ENCODE measurements at regions not wholly inside any gene's neighbourhood (a gene's known extent, or its start where the extent isn't known, plus 50 kb on each side); places are given as distances from the start of the nearest gene placed in this dataset.

GRCh38 chr12:85659754-85660530 is 176.3 kb downstream of the RASSF9 start:
- no peak overlapping the region for H3K27ac ChIP-seq (ENCODE audit: low read depth, low read length)
- H3K9ac ChIP-seq (ENCODE audit: low read depth, low read length) = no peak overlapping the region
- no peaks in the 10 kb centered on the region for H3K4me1 ChIP-seq (ENCODE audit: control insufficient read depth, insufficient read depth, low read length)
- H3K9me3 ChIP-seq (ENCODE audit: control insufficient read depth, insufficient read depth, low read length) = 0 out of 2 replicates have a peak, but pooled peaks cover 7% of the 10 kb centered on the region
- H3K27me3 ChIP-seq (ENCODE audit: control insufficient read depth, insufficient read depth, low read length) = no peaks in the 10 kb centered on the region
- no peak overlapping the region for H3K4me3 ChIP-seq (ENCODE audit: low read depth, low read length)
- H3K36me3 ChIP-seq (ENCODE audit: control insufficient read depth, insufficient read depth, low read length) = no peaks in the 10 kb centered on the region

GRCh38 chr12:85661461-85662206 is 174.6 kb downstream of the RASSF9 start:
- H3K9me3 ChIP-seq (ENCODE audit: control insufficient read depth, insufficient read depth, low read length) = 0 out of 2 replicates have a peak, but pooled peaks cover 7% of the 10 kb centered on the region
- no peaks in the 10 kb centered on the region for H3K36me3 ChIP-seq (ENCODE audit: control insufficient read depth, insufficient read depth, low read length)
- no peak overlapping the region for H3K27ac ChIP-seq (ENCODE audit: low read depth, low read length)
- no peak overlapping the region for H3K9ac ChIP-seq (ENCODE audit: low read depth, low read length)
- no peak overlapping the region for H3K4me3 ChIP-seq (ENCODE audit: low read depth, low read length)
- no peaks in the 10 kb centered on the region for H3K27me3 ChIP-seq (ENCODE audit: control insufficient read depth, insufficient read depth, low read length)
- H3K4me1 ChIP-seq (ENCODE audit: control insufficient read depth, insufficient read depth, low read length) = no peaks in the 10 kb centered on the region

GRCh38 chr12:85662207-85662602 is 174.0 kb downstream of the RASSF9 start:
- Histone ChIP-seq H3K4me1 (ENCODE audit: control insufficient read depth, insufficient read depth, low read length) (no peaks in the 10 kb centered on the region), H3K9ac (ENCODE audit: low read depth, low read length) (no peak overlapping the region), H3K27ac (ENCODE audit: low read depth, low read length) (no peak overlapping the region), H3K9me3 (ENCODE audit: control insufficient read depth, insufficient read depth, low read length) (0 out of 2 replicates have a peak, but pooled peaks cover 7% of the 10 kb centered on the region), H3K27me3 (ENCODE audit: control insufficient read depth, insufficient read depth, low read length) (no peaks in the 10 kb centered on the region), H3K36me3 (ENCODE audit: control insufficient read depth, insufficient read depth, low read length) (no peaks in the 10 kb centered on the region), H3K4me3 (ENCODE audit: low read depth, low read length) (no peak overlapping the region)

- Histone ChIP-seq H3K4me3 (ENCODE audit: low read depth, low read length) (no peak overlapping the region), H3K27me3 (ENCODE audit: control insufficient read depth, insufficient read depth, low read length) (no peaks in the 10 kb centered on the region), H3K9ac (ENCODE audit: low read depth, low read length) (no peak overlapping the region), H3K36me3 (ENCODE audit: control insufficient read depth, insufficient read depth, low read length) (no peaks in the 10 kb centered on the region), H3K4me1 (ENCODE audit: control insufficient read depth, insufficient read depth, low read length) (no peaks in the 10 kb centered on the region), H3K9me3 (ENCODE audit: control insufficient read depth, insufficient read depth, low read length) (0 out of 2 replicates have a peak, but pooled peaks cover 6% of the 10 kb centered on the region), H3K27ac (ENCODE audit: low read depth, low read length) (no peak overlapping the region)
These were observed 172.6 kb downstream of the RASSF9 start for GRCh38 chr12:85663631-85664030.

GRCh38 chr12:85664429-85664828 is 171.8 kb downstream of the RASSF9 start:
- no peaks in the 10 kb centered on the region for H3K27me3 ChIP-seq (ENCODE audit: control insufficient read depth, insufficient read depth, low read length)
- H3K9ac ChIP-seq (ENCODE audit: low read depth, low read length) = no peak overlapping the region
- H3K36me3 ChIP-seq (ENCODE audit: control insufficient read depth, insufficient read depth, low read length) = no peaks in the 10 kb centered on the region
- H3K27ac ChIP-seq (ENCODE audit: low read depth, low read length) = no peak overlapping the region
- 0 out of 2 replicates have a peak, but pooled peaks cover 3% of the 10 kb centered on the region for H3K9me3 ChIP-seq (ENCODE audit: control insufficient read depth, insufficient read depth, low read length)
- H3K4me1 ChIP-seq (ENCODE audit: control insufficient read depth, insufficient read depth, low read length) = no peaks in the 10 kb centered on the region
- H3K4me3 ChIP-seq (ENCODE audit: low read depth, low read length) = no peak overlapping the region

- Histone ChIP-seq H3K27ac (ENCODE audit: low read depth, low read length) (no peak overlapping the region), H3K9me3 (ENCODE audit: control insufficient read depth, insufficient read depth, low read length) (peaks cover 5% of the 10 kb centered on the region; the same call in 1 of the 2 replicates), H3K4me1 (ENCODE audit: control insufficient read depth, insufficient read depth, low read length) (no peaks in the 10 kb centered on the region), H3K27me3 (ENCODE audit: control insufficient read depth, insufficient read depth, low read length) (no peaks in the 10 kb centered on the region), H3K4me3 (ENCODE audit: low read depth, low read length) (no peak overlapping the region), H3K36me3 (ENCODE audit: control insufficient read depth, insufficient read depth, low read length) (no peaks in the 10 kb centered on the region), H3K9ac (ENCODE audit: low read depth, low read length) (no peak overlapping the region)
These were observed 166.3 kb downstream of the RASSF9 start for GRCh38 chr12:85669911-85670310.

- Histone ChIP-seq H3K4me3 (ENCODE audit: low read depth, low read length) (no peak overlapping the region), H3K27me3 (ENCODE audit: control insufficient read depth, insufficient read depth, low read length) (no peaks in the 10 kb centered on the region), H3K36me3 (ENCODE audit: control insufficient read depth, insufficient read depth, low read length) (no peaks in the 10 kb centered on the region), H3K27ac (ENCODE audit: low read depth, low read length) (no peak overlapping the region), H3K4me1 (ENCODE audit: control insufficient read depth, insufficient read depth, low read length) (no peaks in the 10 kb centered on the region), H3K9me3 (ENCODE audit: control insufficient read depth, insufficient read depth, low read length) (peaks cover 5% of the 10 kb centered on the region; the same call in 1 of the 2 replicates), H3K9ac (ENCODE audit: low read depth, low read length) (no peak overlapping the region)
These were observed 163.8 kb downstream of the RASSF9 start for GRCh38 chr12:85672436-85672835.

GRCh38 chr12:85673921-85674420 is 162.2 kb downstream of the RASSF9 start:
- Histone ChIP-seq H3K4me1 (ENCODE audit: control insufficient read depth, insufficient read depth, low read length) (no peaks in the 10 kb centered on the region), H3K36me3 (ENCODE audit: control insufficient read depth, insufficient read depth, low read length) (no peaks in the 10 kb centered on the region), H3K9ac (ENCODE audit: low read depth, low read length) (no peak overlapping the region), H3K4me3 (ENCODE audit: low read depth, low read length) (no peak overlapping the region), H3K9me3 (ENCODE audit: control insufficient read depth, insufficient read depth, low read length) (peaks cover 5% of the 10 kb centered on the region; the same call in 1 of the 2 replicates), H3K27ac (ENCODE audit: low read depth, low read length) (no peak overlapping the region), H3K27me3 (ENCODE audit: control insufficient read depth, insufficient read depth, low read length) (no peaks in the 10 kb centered on the region)

- Histone ChIP-seq H3K4me1 (ENCODE audit: control insufficient read depth, insufficient read depth, low read length) (no peaks in the 10 kb centered on the region), H3K36me3 (ENCODE audit: control insufficient read depth, insufficient read depth, low read length) (no peaks in the 10 kb centered on the region), H3K4me3 (ENCODE audit: low read depth, low read length) (no peak overlapping the region), H3K27ac (ENCODE audit: low read depth, low read length) (no peak overlapping the region), H3K9me3 (ENCODE audit: control insufficient read depth, insufficient read depth, low read length) (peaks cover 12% of the 10 kb centered on the region; the same call in 1 of the 2 replicates), H3K9ac (ENCODE audit: low read depth, low read length) (no peak overlapping the region), H3K27me3 (ENCODE audit: control insufficient read depth, insufficient read depth, low read length) (no peaks in the 10 kb centered on the region)
These were observed 159.1 kb downstream of the RASSF9 start for GRCh38 chr12:85676816-85677749.

- H3K27me3 ChIP-seq (ENCODE audit: control insufficient read depth, insufficient read depth, low read length) = no peaks in the 10 kb centered on the region
- H3K4me1 ChIP-seq (ENCODE audit: control insufficient read depth, insufficient read depth, low read length) = no peaks in the 10 kb centered on the region
- H3K9ac ChIP-seq (ENCODE audit: low read depth, low read length) = no peak overlapping the region
- no peak overlapping the region for H3K27ac ChIP-seq (ENCODE audit: low read depth, low read length)
- no peaks in the 10 kb centered on the region for H3K36me3 ChIP-seq (ENCODE audit: control insufficient read depth, insufficient read depth, low read length)
- peaks cover 7% of the 10 kb centered on the region; the same call in 1 of the 2 replicates for H3K9me3 ChIP-seq (ENCODE audit: control insufficient read depth, insufficient read depth, low read length)
- H3K4me3 ChIP-seq (ENCODE audit: low read depth, low read length) = no peak overlapping the region
These were observed 156.9 kb downstream of the RASSF9 start for GRCh38 chr12:85679296-85679695.
